Smooth muscle cell (in vitro differentiated cells): ENCODE measurements at regions not wholly inside any gene's neighbourhood (a gene's known extent, or its start where the extent isn't known, plus 50 kb on each side); places are given as distances from the start of the nearest gene placed in this dataset.

Experiments used
- DNase-seq: peaks from one replicate; lab custom pipeline; 2025; ENCODE audit not compliant: unreplicated experiment; lab: John Stamatoyannopoulos, UW
- H2AFZ ChIP-seq: fragments of 200-600 bp; sonication (generic); 2 replicates; pipeline ENCODE4 v1.6.0; 2016; ENCODE audit warnings: antibody characterized with exemption, low read depth, mild to moderate bottlenecking
- H3F3A ChIP-seq: fragments of 200-600 bp; sonication (generic); 2 replicates; pipeline ENCODE4 v1.6.0; 2017; ENCODE audit warnings: antibody characterized with exemption, low read depth
- H3K27ac ChIP-seq: fragments of 200-600 bp; sonication (generic); 2 replicates; pipeline ENCODE4 v1.5.1; 2016; ENCODE audit warnings: low read depth, mild to moderate bottlenecking
- H3K27me3 ChIP-seq: fragments of 200-600 bp; sonication (generic); 2 replicates; pipeline ENCODE4 v1.6.1; 2016; ENCODE audit warnings: low read depth, mild to moderate bottlenecking
- H3K36me3 ChIP-seq: fragments of 200-600 bp; sonication (generic); 2 replicates; pipeline ENCODE4 v1.5.1; 2016; ENCODE audit warnings: low read depth
- H3K4me1 ChIP-seq: fragments of 200-600 bp; sonication (generic); 2 replicates; pipeline ENCODE4 v1.5.1; 2016; ENCODE audit warnings: low read depth
- H3K4me2 ChIP-seq: fragments of 200-600 bp; sonication (generic); 2 replicates; pipeline ENCODE4 v1.6.0; 2016; ENCODE audit warnings: mild to moderate bottlenecking
- H3K4me3 ChIP-seq: fragments of 200-600 bp; sonication (generic); 2 replicates; pipeline ENCODE4 v1.5.1; 2016; ENCODE audit warnings: mild to moderate bottlenecking
- H3K79me2 ChIP-seq: fragments of 200-600 bp; sonication (generic); 2 replicates; pipeline ENCODE4 v1.6.0; 2016; ENCODE audit warnings: low read depth, mild to moderate bottlenecking
- H3K9ac ChIP-seq: fragments of 200-600 bp; sonication (generic); 2 replicates; pipeline ENCODE4 v1.6.0; 2016; ENCODE audit warnings: low read depth
- H3K9me3 ChIP-seq: fragments of 200-600 bp; sonication (generic); replicated peaks from 2 replicates; pipeline ENCODE4 v1.5.1; 2016; ENCODE audit warnings: low read depth
- H4K20me1 ChIP-seq: fragments of 200-600 bp; sonication (generic); 2 replicates; pipeline ENCODE4 v1.6.0; 2016; ENCODE audit warnings: low read depth
- WGBS: methylation state at CpG from one replicate; pipeline ENCODE4 v1.1.7; 2016; ENCODE audit warnings: low lambda C conversion rate; 5-methylcytosine and 5-hydroxymethylcytosine counted together
- TF ChIP-seq, protein P1 (sequence below): fragments of 200-600 bp; sonication (generic); IDR thresholded peaks from 2 replicates; pipeline ENCODE4 v1.5.1; 2017; ENCODE audit warnings: borderline replicate concordance, mild to moderate bottlenecking, antibody characterized with exemption; ENCODE audit not compliant: insufficient read depth, poor library complexity, severe bottlenecking

DNA sequence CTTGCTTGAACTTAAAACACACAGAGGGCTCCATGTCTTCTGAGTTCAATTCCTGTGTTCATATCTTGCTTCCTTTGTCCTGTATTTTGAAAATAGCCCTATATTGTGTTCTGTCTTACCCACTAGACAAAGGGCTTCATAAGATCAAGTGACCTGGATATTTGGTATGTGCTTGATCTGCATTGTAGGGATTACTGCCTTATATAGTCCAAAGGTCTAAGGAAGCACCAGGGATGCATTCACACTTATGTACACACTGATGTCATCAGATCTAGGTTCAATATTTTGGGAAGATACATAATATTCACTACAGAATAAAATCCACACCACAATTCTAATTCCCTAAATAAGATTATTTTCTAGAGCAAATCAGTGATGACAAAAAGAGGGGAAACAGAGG lies 278.0 kb upstream of the KYNU start:
- Histone ChIP-seq H3K4me1 (no peaks in the 10 kb centered on the region), H3K36me3 (no peaks in the 10 kb centered on the region), H3K4me2 (no peak overlapping the region), H3F3A (no peaks in the 10 kb centered on the region), H3K4me3 (no peak overlapping the region), H3K9ac (no peak overlapping the region), H2AFZ (no peak overlapping the region), H3K79me2 (no peaks in the 10 kb centered on the region), H4K20me1 (no peaks in the 10 kb centered on the region), H3K9me3 (no peaks in the 10 kb centered on the region), H3K27me3 (no peaks in the 10 kb centered on the region), H3K27ac (no peak overlapping the region)
- TF ChIP-seq, protein P1, sequence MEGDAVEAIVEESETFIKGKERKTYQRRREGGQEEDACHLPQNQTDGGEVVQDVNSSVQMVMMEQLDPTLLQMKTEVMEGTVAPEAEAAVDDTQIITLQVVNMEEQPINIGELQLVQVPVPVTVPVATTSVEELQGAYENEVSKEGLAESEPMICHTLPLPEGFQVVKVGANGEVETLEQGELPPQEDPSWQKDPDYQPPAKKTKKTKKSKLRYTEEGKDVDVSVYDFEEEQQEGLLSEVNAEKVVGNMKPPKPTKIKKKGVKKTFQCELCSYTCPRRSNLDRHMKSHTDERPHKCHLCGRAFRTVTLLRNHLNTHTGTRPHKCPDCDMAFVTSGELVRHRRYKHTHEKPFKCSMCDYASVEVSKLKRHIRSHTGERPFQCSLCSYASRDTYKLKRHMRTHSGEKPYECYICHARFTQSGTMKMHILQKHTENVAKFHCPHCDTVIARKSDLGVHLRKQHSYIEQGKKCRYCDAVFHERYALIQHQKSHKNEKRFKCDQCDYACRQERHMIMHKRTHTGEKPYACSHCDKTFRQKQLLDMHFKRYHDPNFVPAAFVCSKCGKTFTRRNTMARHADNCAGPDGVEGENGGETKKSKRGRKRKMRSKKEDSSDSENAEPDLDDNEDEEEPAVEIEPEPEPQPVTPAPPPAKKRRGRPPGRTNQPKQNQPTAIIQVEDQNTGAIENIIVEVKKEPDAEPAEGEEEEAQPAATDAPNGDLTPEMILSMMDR = no peak
- no peak for DNase-seq

DNA sequence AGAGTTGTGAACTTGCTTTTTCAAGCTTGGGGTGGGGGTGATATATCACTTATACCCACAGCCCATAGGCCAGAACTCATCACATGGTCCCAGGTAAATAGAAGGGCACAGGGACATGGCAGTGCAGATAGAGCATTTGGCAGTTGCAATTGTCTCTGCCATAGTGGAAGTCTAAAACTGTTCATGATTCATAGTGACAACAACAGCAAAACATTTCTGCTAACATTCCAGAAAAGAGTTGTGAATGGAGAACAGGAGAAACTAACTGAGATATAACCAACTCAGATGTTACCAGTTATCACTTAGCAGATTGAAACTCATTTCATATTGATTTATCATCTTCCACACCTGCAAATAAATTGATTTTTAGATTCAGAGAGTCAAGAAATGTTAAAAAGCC lies 278.6 kb upstream of the KYNU start:
- TF ChIP-seq, protein P1 = no peak

DNA sequence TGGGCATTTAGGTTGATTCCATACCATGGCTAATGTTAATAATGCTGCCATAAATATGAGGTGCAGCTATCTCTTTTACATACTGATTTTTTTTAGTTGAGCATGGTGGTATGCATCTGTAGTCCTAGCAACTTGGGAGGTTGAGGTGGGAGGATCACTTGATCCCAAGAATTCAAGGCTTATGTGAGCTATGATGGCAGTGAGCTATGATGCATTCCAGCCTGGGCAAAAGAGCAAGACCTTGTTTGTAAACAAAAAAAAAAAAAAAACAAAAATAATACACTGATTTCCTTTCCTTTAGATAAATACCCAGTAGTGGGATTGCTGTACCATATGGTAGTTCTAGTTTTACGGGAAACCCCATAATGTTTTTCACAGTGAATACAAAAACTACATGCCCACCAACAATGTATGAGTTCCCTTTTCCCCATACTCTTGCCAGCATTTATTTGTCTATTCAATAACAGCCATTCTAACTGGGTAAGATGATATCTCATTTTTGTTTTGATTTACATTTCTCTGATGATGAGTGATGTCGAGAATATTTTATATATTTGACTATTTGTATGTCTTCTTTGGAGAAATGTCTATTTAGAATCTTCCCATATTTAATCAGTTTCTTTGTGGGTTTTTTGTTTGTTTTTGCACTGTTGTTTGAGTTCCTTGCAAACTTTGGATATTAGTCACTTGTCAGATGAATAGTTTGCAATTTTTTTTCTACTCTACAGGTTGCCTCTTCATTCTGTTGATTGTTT lies 281.0 kb upstream of the KYNU start:
- Histone ChIP-seq H3K4me1 (no peaks in the 10 kb centered on the region), H3K9me3 (no peaks in the 10 kb centered on the region), H3K36me3 (no peaks in the 10 kb centered on the region), H3K27me3 (no peaks in the 10 kb centered on the region), H3K4me3 (no peak overlapping the region), H3K4me2 (no peak overlapping the region), H3K79me2 (no peaks in the 10 kb centered on the region), H3K27ac (no peak overlapping the region), H2AFZ (no peak overlapping the region), H3K9ac (no peak overlapping the region), H3F3A (no peaks in the 10 kb centered on the region), H4K20me1 (no peaks in the 10 kb centered on the region)
- WGBS = 92% methylated on average over 2 of the region's 2 CpGs
- TF ChIP-seq, protein P1 = no peak
- no peak for DNase-seq

More for the DNA sequence above, 278.6 kb upstream of the KYNU start:
- no peak overlapping the region for H3K27ac ChIP-seq
- H3K4me1 ChIP-seq = no peaks in the 10 kb centered on the region
- H3K27me3 ChIP-seq = no peaks in the 10 kb centered on the region
- H3K9me3 ChIP-seq = no peaks in the 10 kb centered on the region
- no peaks in the 10 kb centered on the region for H3F3A ChIP-seq
- no peak overlapping the region for H3K9ac ChIP-seq
- H4K20me1 ChIP-seq = no peaks in the 10 kb centered on the region
- no peak for DNase-seq
- H3K4me3 ChIP-seq = no peak overlapping the region
- H3K36me3 ChIP-seq = no peaks in the 10 kb centered on the region
- H3K4me2 ChIP-seq = no peak overlapping the region
- H2AFZ ChIP-seq = no peak overlapping the region
- H3K79me2 ChIP-seq = no peaks in the 10 kb centered on the region

DNA sequence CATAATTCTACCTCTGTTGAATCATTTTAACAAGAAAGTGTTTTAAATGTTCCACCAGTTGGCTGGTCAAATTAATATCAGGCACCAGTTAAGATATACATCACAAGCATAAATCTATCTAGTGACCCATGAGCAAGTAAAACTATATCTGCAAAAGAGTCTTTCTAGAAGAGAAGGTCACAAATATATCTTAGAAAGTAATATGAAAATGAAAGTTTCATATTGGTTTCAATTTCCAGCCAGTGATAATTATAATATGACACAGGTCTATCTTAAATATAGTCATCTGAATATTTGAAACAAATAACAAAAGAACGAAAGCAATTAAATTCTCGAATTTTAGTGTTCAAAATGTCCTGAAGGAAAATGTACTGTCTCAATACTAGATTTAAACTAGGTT lies 282.5 kb upstream of the KYNU start:
- Histone ChIP-seq H3F3A (no peaks in the 10 kb centered on the region), H3K9ac (no peak overlapping the region), H2AFZ (no peak overlapping the region), H4K20me1 (no peaks in the 10 kb centered on the region), H3K79me2 (no peaks in the 10 kb centered on the region), H3K27ac (no peak overlapping the region), H3K4me2 (no peak overlapping the region), H3K4me3 (no peak overlapping the region), H3K9me3 (no peaks in the 10 kb centered on the region), H3K36me3 (no peaks in the 10 kb centered on the region), H3K4me1 (no peaks in the 10 kb centered on the region), H3K27me3 (no peaks in the 10 kb centered on the region)
- no peak for DNase-seq
- TF ChIP-seq, protein P1 = no peak
- WGBS = 91% methylated on average over 2 of the region's 2 CpGs
